Activated CD4-positive, alpha-beta memory T cell treated with anti-CD3 and anti-CD28 coated beads for 36 hours (primary cell): ENCODE measurements at regions not wholly inside any gene's neighbourhood (a gene's known extent, or its start where the extent isn't known, plus 50 kb on each side); places are given as distances from the start of the nearest gene placed in this dataset.

Source experiments
- CTCF ChIA-PET: fragments of 350-600 bp; sonication (Branson Sonifier 250); formaldehyde crosslinking; loops from one replicate; lab custom pipeline; 2021; ENCODE audit warnings: antibody characterized with exemption, inconsistent platforms; lab: Charles Lee
- POLR2A ChIA-PET: fragments of 350-600 bp; sonication (Branson Sonifier 250); formaldehyde crosslinking; loops from one replicate; lab custom pipeline; 2021; ENCODE audit warnings: antibody characterized with exemption; lab: Charles Lee
- DNase-seq: peaks from one replicate; pipeline ENCODE4 v3.0.0-alpha.2; 2020
- H3K27ac Mint-ChIP-seq: one replicate; pipeline ENCODE4 v1.8.0; 2021; ENCODE audit warnings: mixed read lengths
- H3K27me3 Mint-ChIP-seq: one replicate; pipeline ENCODE4 v1.8.0; 2021; ENCODE audit warnings: mixed read lengths
- H3K36me3 Mint-ChIP-seq: one replicate; pipeline ENCODE4 v1.8.0; 2021; ENCODE audit warnings: mixed read lengths
- H3K4me1 Mint-ChIP-seq: one replicate; pipeline ENCODE4 v1.8.0; 2021; ENCODE audit warnings: low read depth, mixed read lengths
- H3K4me3 Mint-ChIP-seq: one replicate; pipeline ENCODE4 v1.8.0; 2021; ENCODE audit warnings: mild to moderate bottlenecking, mixed read lengths
- H3K9me3 Mint-ChIP-seq: one replicate; pipeline ENCODE4 v1.8.0; 2021; ENCODE audit warnings: mixed read lengths
- intact Hi-C: fragments of 100-400 bp; cut with micrococcal nuclease; formaldehyde crosslinking; loops from one replicate; pipeline ENCODE4 v1.15.1; 2023

GRCh38 chr3:177746337-177746933, 549.2 kb upstream of the TBL1XR1 start:
- POLR2A ChIA-PET, result no interaction called here
- Mint-ChIP-seq H3K4me1 (no peaks in the 10 kb centered on the region), H3K27ac (no peak overlapping the region), H3K36me3 (no peaks in the 10 kb centered on the region), H3K27me3 (no peaks in the 10 kb centered on the region), H3K9me3 (no peaks in the 10 kb centered on the region), H3K4me3 (no peak overlapping the region)
- no peak for DNase-seq
- intact Hi-C loops, result no loop called here
- CTCF ChIA-PET, result no interaction called here

- H3K4me3 Mint-ChIP-seq, result no peak overlapping the region
- ChIA-PET POLR2A (no interaction called here), CTCF (no interaction called here)
- intact Hi-C loops, result no loop called here
- H3K27ac Mint-ChIP-seq, result no peak overlapping the region
- H3K4me1 Mint-ChIP-seq, result no peaks in the 10 kb centered on the region
- no peaks in the 10 kb centered on the region for H3K27me3 Mint-ChIP-seq
- H3K9me3 Mint-ChIP-seq, result no peaks in the 10 kb centered on the region
- DNase-seq, result no peak
- no peaks in the 10 kb centered on the region for H3K36me3 Mint-ChIP-seq
Observed at GRCh38 chr3:177749836-177750235, 552.6 kb upstream of the TBL1XR1 start.

GRCh38 chr3:177750436-177750835, 553.2 kb upstream of the TBL1XR1 start:
- Mint-ChIP-seq H3K4me1 (no peaks in the 10 kb centered on the region), H3K4me3 (no peak overlapping the region), H3K27me3 (no peaks in the 10 kb centered on the region), H3K36me3 (no peaks in the 10 kb centered on the region), H3K9me3 (no peaks in the 10 kb centered on the region), H3K27ac (no peak overlapping the region)
- POLR2A ChIA-PET, result no interaction called here
- intact Hi-C loops, result no loop called here
- no peak for DNase-seq
- CTCF ChIA-PET, result no interaction called here

- intact Hi-C loops, result no loop called here
- H3K9me3 Mint-ChIP-seq, result no peaks in the 10 kb centered on the region
- no peaks in the 10 kb centered on the region for H3K36me3 Mint-ChIP-seq
- H3K27me3 Mint-ChIP-seq, result no peaks in the 10 kb centered on the region
- CTCF ChIA-PET, result no interaction called here
- H3K4me3 Mint-ChIP-seq, result no peak overlapping the region
- POLR2A ChIA-PET, result no interaction called here
- no peak overlapping the region for H3K27ac Mint-ChIP-seq
- H3K4me1 Mint-ChIP-seq, result no peaks in the 10 kb centered on the region
- no peak for DNase-seq
Observed at GRCh38 chr3:177751770-177752169, 554.5 kb upstream of the TBL1XR1 start.

GRCh38 chr3:177752831-177753230, 555.5 kb upstream of the TBL1XR1 start:
- no peaks in the 10 kb centered on the region for H3K4me1 Mint-ChIP-seq
- H3K4me3 Mint-ChIP-seq, result no peak overlapping the region
- intact Hi-C loops, result no loop called here
- ChIA-PET CTCF (no interaction called here), POLR2A (no interaction called here)
- no peaks in the 10 kb centered on the region for H3K27me3 Mint-ChIP-seq
- no peaks in the 10 kb centered on the region for H3K36me3 Mint-ChIP-seq
- DNase-seq, result no peak
- no peak overlapping the region for H3K27ac Mint-ChIP-seq
- H3K9me3 Mint-ChIP-seq, result no peaks in the 10 kb centered on the region

GRCh38 chr3:177753451-177754155, 556.3 kb upstream of the TBL1XR1 start:
- Mint-ChIP-seq H3K9me3 (no peaks in the 10 kb centered on the region), H3K27ac (no peak overlapping the region), H3K36me3 (no peaks in the 10 kb centered on the region), H3K4me3 (no peak overlapping the region), H3K27me3 (no peaks in the 10 kb centered on the region), H3K4me1 (no peaks in the 10 kb centered on the region)
- intact Hi-C loops, result no loop called here
- ChIA-PET POLR2A (no interaction called here), CTCF (no interaction called here)
- no peak for DNase-seq

GRCh38 chr3:177754508-177754921, 557.2 kb upstream of the TBL1XR1 start:
- intact Hi-C loops, result no loop called here
- ChIA-PET POLR2A (no interaction called here), CTCF (no interaction called here)
- Mint-ChIP-seq H3K27me3 (no peaks in the 10 kb centered on the region), H3K4me3 (no peak overlapping the region), H3K36me3 (no peaks in the 10 kb centered on the region), H3K9me3 (no peaks in the 10 kb centered on the region), H3K27ac (no peak overlapping the region), H3K4me1 (no peaks in the 10 kb centered on the region)
- no peak for DNase-seq

DNA sequence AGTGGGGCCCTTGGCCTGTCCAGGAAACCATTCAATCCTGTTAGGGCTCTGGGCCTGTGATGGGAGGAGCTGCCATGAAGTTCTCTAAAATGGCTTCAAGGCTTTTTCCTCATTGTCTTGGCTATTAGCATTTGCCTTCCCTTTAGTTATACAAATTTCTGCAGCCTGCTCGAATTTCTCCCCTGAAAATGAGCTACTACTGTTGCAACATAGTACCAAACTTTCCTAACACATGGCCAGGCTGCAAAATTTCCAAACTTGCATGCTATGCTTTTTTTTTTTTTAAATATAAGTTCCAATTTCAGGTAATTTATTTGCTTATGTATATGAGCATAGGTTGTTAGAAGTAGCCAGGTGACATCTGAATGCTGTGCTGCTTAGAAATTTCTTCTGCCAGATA, 560.8 kb upstream of the TBL1XR1 start:
- Mint-ChIP-seq H3K9me3 (no peaks in the 10 kb centered on the region), H3K27me3 (no peaks in the 10 kb centered on the region), H3K36me3 (no peaks in the 10 kb centered on the region), H3K4me1 (no peaks in the 10 kb centered on the region), H3K27ac (no peak overlapping the region), H3K4me3 (no peak overlapping the region)
- intact Hi-C loops, result no loop called here
- POLR2A ChIA-PET, result no interaction called here
- no peak for DNase-seq
- CTCF ChIA-PET, result no interaction called here

DNA sequence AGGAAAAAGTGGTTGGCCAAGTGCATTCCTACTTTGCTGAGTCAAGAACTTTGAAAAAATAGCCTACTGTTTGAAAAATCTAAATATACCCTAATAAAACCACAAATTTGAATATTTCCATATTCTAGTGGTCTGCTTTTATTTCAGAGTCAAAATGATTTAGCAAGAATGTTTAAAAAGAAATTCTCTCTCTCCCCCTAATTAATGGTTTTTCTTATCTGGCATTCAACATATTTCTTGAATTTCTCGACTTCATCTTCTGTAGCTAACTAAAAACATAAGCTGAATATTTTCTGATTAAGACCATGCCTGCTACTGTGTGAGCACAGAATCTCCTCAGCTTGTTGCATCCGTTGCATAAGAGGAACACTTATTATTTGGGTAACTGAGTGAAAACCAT, 563.5 kb upstream of the TBL1XR1 start:
- Mint-ChIP-seq H3K4me3 (no peak overlapping the region), H3K9me3 (no peaks in the 10 kb centered on the region), H3K27me3 (no peaks in the 10 kb centered on the region), H3K27ac (no peak overlapping the region), H3K4me1 (no peaks in the 10 kb centered on the region), H3K36me3 (no peaks in the 10 kb centered on the region)
- ChIA-PET POLR2A (no interaction called here), CTCF (no interaction called here)
- intact Hi-C loops, result no loop called here
- DNase-seq, result no peak

DNA sequence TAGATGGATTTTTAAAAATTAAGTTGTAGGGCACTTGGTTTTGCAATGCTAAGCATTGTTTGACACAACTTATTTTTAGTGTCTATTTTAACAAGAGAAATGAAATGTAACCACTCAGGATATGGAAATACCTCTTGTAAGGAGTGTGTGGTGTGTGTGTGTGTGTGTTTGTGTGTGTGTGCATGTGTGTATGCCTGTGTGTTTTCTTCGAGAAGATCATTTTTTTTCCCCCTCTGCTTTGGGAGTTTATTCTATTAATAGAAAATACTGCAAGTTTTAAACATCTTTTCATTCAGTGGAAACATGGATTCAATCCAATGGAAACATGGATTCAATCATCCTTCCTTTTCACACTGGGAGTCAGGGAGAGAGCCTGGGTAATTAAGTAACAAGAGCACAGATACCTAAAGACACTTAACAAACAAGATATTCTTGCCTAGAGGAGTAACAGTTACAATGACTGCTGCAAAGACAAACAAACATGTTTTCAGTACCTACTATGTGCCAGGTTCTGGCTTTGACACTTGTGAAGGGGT, 567.2 kb upstream of the TBL1XR1 start:
- Mint-ChIP-seq H3K27me3 (no peaks in the 10 kb centered on the region), H3K9me3 (peaks cover 11% of the 10 kb centered on the region), H3K4me3 (no peak overlapping the region), H3K36me3 (peaks cover 5% of the 10 kb centered on the region), H3K4me1 (no peaks in the 10 kb centered on the region), H3K27ac (no peak overlapping the region)
- no peak for DNase-seq
- ChIA-PET POLR2A (no interaction called here), CTCF (no interaction called here)
- intact Hi-C loops, result no loop called here

DNA sequence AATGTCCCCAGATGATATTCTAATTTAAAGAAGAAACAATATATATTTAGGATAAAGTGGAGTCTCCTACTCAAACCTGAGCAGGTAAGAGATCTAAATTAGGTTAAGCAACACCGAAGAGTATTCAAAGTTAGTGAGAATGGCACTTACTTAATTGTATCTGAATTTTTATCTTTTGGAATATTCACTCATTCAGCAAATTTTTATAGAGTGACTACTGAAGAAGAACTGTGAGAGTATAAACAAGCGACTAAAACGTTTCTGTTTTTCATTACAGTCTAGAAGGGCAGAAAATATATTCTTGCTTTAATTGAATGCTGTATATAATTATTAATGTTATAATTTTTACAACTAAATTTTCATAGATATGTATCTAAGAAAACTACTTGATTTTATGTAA, 567.7 kb upstream of the TBL1XR1 start:
- Mint-ChIP-seq H3K9me3 (peaks cover 11% of the 10 kb centered on the region), H3K27me3 (no peaks in the 10 kb centered on the region), H3K36me3 (peaks cover 5% of the 10 kb centered on the region), H3K4me1 (no peaks in the 10 kb centered on the region), H3K27ac (no peak overlapping the region), H3K4me3 (no peak overlapping the region)
- intact Hi-C loops, result no loop called here
- POLR2A ChIA-PET, result no interaction called here
- CTCF ChIA-PET, result no interaction called here
- DNase-seq, result no peak

DNA sequence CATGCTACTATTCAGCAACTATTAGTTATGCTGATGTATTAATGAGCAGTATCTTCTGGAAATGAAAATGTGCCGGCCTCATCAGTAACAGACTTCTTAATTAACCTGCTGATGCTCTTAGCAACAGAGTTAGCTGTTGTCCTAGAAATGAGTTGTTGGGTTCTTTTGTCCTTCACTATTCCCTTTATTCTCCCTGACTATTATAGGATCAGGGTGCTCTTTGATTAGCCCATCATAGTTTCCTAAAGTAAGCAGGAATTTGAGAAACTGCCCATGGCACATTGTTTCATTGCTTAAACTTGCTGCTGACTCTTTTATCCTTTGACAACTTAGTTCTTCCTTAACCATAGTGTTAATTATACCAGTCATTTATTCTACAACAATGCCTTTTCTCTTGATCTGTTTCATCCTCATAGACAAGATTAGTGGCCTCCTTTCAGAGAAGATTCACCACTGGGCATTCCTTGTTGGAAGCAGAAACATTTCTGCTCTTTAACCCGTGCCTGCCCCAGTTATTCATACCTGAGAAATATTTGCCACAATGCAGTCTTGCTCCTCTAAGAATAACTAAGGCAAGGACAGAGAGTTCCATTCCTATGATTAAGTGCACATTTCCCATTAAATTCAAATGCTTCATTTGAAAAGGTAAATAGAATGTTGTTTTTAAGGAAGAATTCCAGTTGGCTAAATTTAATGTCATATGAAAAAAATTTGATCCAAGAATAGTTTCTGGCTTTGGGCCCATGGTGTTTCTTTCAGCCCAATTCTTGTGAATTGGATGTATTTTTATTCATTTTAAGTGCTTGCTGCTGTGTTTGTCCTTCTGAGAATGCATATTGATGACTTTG, 573.3 kb upstream of the TBL1XR1 start:
- H3K27ac Mint-ChIP-seq, result no peak overlapping the region
- DNase-seq, result no peak
- intact Hi-C loops, result no loop called here
- H3K9me3 Mint-ChIP-seq, result peaks cover 11% of the 10 kb centered on the region
- peaks cover 5% of the 10 kb centered on the region for H3K36me3 Mint-ChIP-seq
- no peaks in the 10 kb centered on the region for H3K4me1 Mint-ChIP-seq
- CTCF ChIA-PET, result no interaction called here
- no peak overlapping the region for H3K4me3 Mint-ChIP-seq
- POLR2A ChIA-PET, result no interaction called here
- H3K27me3 Mint-ChIP-seq, result no peaks in the 10 kb centered on the region
